NOMO-1 (cell line): ENCODE measurements at regions not wholly inside any gene's neighbourhood (a gene's known extent, or its start where the extent isn't known, plus 50 kb on each side); places are given as distances from the start of the nearest gene placed in this dataset.
A peak's percentile ranks its signal among the peaks of the same experiment; 100 is the strongest.

Experiments
- DNase-seq, 2 experiments: peaks; one replicate each; lab custom pipeline; 2025; ENCODE audit not compliant: unreplicated experiment in 2 of 2; lab: John Stamatoyannopoulos, UW

DNA sequence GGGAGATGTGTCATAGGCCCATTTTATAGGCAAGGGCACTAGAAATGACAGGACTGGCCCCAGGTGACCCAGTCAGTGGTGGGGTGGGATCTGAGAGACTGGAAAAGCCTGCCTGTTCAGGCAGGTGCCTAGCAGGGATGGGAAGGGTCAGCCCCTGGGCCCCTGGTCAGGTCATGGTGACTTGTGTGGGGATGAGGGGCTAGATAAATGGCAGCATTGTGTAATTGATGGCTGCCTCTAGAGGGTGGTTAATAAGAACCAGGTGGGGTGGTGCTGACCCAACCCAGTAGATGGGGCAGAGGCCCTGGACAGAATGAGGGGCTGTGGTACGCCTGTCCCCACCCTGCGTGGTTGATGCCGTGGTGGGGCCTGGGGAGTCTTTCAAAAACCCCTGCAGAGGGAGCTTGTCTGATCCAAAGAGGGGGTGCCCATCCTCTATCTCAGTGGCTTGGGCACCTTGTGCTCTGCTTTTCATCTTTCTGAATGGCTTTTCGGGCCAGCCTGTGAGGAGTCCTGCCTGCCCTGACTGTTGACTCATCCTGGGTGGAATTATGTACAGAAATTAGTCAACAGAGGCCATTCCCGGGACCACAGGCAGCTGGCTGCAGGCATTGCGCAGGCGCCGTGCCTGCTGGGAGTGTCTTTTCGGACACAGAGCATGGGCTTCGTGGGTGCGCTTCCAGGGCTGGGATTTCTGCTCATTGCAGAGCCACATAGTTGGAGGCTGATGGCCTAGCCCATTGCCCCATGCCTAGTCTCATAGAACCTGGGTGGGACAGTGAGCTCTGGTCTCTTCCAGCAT, 93.6 kb upstream of the PITX1 start:
- DNase-seq, result no peak

DNA sequence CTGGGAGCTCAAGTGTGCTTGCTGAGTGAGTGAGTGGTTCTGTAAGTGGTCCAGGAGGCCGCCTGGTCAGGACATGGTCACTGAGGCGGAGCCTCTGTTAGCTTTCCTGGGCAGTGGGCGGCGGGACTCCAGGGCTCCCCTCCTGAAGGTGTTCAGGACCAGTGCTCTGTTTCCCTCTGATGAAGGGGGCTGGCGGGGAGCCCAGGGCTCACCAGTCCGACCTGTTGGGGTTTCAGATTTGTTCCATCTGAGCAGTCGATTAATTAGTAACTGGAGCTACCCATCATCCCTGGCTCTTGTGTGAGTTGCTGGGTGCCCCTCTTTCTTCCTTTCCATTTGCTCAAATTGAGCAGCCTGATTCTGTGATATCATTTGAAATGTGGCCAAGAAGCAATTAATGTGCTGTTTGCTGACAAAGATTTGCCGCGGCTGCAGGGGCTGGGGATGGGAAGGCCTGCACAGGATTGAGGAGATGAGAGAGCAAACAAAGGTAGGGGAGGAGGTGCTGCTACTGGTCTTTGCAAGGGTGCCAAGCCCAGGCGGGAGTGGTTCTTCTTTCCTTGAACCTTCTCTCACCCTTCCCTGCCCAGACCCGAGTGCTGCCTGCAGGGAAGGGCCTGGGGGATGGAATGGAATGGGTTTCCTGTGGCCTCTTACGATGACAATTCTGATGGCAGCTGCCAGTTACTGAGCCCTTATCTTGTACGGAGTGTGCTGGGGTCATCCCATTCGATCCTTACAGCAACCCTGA, 92.8 kb upstream of the PITX1 start:
- DNase-seq, result no peak

DNA sequence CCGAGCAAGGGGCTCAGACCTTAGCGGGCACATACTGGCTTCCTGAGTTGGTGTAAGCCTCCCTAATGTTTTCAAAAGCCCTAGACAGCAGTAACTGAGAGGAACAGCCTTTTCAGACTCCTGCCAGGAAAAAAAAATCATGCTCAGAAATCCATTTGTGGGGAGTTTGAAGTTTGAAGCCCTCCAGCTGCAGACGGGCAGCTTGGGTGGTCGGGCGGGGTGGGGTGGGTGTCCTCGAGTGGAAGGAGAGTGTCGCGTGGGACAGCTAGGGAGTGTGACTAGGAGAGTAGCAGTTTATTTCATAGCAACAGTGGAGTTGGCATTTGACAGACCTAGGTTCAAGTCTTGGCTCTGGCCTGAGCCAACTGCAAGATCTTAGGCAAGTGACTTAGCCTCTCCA, 90.7 kb upstream of the PITX1 start:
- DNase-seq, result no peak

DNA sequence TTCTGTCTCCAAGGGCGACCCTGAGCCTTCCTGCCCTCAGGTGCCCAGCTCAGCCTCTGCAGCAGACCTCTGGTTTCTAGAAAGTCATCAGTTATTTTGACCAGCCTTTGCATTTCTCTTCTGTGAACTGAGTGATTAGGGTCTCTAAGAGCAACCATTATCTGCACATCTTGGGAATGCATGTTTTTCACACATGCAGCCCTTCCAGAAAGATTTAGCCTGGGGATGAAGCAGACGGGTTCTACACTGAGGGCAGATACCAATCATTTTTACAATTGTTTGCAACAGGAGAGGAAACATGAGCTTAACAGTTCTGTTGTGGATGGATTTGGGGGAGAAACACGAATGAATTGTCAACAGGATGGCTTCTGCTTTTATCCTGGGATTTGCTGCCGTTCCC, 90.1 kb upstream of the PITX1 start:
- no peak for DNase-seq

DNA sequence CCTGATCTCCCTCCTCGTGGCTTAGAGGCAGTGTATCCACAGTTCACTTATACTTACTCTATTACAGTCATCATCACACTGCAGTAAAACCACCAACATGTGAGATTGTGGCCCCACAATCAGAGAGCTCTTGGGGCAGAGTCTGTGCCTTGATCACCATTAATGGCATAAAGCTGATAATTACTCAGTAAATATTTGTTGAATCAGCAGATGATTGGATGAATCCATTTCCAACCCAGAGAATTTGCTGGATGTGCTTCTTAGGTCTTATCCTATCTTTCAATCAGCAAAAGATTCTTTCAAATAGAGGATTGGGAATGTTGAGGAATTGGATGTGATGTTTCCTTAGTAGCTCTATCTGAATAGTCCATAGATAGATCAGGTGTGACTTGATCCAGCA, 88.8 kb upstream of the PITX1 start:
- no peak for DNase-seq

DNA sequence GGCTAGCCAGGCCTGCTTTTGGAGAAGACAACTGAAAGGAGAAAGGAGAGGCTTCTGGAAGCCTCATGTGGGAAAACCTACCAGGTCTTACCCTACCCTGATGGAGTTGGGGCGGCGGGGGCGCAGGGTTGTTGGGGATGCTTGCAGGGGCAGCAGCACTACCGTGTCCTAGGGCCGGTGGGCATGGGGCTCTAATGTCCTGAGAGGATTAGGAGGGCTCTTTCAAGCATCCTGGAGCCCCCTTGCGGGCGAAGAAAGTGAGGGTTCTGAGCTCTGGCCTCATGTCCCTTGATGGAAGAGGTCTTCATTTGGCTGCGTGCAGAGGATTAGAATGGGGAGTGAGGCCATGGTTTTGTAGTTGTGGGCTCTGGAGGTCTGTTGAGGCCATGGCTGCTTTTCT, 86.9 kb upstream of the PITX1 start:
- no peak for DNase-seq

DNA sequence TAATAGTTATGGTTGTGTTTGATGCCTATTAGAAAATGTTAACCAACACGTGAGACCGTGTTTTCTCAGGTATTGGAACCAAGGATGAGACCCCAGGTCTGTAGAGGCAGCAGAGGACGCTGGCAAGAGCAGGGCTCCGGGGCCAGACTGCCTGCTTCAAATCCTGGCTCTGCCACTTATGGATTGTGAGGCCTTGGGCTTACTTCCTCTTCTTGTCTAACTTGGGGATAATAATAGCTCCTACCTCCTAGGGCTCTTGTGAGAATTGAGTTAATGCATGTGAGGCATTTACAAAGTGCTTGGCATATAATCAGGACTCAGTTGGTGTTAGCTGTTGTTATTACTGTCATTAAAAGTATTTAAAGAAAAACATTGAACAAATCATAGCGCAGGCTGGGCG, 85.5 kb upstream of the PITX1 start:
- peak; percentile 14 to 51 for DNase-seq

DNA sequence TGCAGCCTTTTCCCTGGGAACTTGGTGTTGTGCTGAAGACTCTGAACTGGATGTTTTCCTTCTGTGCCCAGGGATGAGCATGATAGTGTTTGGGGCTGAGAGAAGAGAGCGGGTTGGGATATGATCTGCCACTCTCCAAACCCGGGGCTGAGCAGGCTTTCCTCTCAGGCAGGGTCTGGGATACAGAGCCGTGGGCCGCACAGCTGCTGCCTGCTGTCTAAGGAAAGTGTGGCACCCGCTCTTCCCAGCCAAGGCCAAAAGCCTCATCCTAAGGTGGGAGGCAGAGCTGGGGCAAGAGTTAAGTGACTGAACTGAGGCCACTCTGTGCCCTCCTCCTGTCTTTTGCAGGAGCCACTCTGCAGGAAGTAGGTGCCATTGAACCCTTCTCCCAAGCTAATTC, 83.6 kb upstream of the PITX1 start:
- no peak for DNase-seq

DNA sequence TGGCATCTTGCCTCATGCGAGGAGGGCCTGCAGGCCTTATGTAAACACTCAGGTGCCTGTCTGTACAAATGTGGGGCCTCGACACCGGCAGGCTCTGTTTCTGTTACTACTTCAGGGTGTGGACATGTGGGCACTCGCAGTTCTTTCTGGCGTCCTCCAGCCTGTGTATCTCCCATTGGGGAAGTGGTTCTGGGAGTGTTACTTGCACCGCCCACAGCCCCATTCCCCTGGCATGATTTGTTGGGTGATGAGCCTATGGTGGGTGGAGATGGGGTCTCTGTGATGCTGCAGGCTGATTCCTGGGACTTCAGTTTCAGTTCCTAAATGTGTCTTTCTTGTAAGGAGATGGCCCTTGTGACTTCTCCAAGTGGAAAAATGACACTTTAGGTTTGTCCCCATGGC, 82.1 kb upstream of the PITX1 start:
- DNase-seq, result peak in 1 of 2 experiments; percentile 5

DNA sequence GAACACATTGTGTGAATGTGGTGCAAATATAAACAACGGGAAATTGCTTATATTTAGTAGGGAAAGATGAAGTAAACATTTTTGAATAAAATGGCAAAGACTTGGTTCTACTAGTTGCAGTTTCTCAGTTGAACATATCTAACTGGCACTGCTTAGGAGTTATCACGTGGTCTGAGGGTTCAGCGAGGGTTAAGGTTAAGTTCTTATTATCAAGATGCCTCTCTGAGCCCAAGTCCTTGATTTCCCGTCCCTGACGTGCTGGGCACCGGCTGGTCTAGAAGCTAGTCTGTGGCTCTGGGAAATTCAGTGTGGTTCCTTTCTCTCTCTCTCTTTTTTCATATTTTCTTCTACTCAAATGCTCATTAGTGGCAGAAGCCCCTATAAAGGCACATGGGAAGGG, 81.6 kb upstream of the PITX1 start:
- no peak for DNase-seq

DNA sequence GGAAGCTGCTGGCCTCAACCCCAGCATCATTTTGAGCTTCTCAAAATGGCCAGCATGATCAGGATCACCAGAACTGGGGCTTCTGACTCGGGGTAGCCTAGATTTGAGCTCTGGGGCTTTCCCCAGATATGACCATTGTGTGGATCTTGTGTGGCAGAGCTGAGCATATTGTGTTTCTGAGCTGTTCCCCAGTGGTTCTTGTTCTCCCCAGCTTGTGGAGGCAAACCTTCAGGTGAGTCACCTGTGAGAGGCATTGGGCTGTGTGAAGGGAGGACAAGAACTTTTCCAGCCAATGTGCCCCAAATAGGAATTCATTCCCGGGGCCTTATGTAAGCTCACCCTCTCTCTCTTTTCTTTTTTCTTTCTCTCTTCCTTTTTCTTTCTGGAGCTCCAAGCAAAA, 80.7 kb upstream of the PITX1 start:
- DNase-seq, result no peak

DNA sequence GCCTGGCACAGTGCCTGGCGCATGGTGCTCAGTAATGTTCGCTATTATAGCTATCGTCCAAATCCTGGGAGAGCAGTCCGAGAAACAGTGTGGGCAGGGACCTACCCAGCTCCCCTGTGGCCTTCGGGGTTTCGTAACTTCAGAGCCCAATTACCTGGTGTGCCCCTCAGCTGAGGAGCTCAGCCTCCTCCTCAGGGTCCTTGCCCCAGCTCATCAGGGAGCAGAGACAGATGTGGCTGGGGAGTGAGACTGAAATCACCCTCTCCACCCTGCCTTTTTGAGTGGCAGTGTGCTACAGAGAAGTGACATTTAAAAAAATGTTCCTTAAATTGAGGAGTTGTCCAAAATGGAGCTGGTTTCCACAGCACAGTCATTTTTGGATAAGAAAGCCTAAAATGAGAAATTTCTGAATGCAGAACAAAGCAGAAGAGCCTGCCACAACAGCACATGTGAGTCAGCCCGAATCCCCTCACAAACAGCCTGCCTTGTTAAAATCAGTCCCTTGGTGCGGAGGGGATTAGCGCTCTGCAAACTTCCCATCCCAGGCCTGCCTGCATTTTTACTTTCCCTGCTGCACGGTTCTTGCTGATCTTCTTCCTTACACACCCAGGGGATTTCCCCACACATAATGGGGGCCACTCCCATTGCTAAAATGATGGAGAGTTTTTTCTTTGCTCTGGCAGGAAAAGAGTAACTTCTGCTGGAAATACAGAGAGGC, 78.1 kb upstream of the PITX1 start:
- DNase-seq, result no peak

DNA sequence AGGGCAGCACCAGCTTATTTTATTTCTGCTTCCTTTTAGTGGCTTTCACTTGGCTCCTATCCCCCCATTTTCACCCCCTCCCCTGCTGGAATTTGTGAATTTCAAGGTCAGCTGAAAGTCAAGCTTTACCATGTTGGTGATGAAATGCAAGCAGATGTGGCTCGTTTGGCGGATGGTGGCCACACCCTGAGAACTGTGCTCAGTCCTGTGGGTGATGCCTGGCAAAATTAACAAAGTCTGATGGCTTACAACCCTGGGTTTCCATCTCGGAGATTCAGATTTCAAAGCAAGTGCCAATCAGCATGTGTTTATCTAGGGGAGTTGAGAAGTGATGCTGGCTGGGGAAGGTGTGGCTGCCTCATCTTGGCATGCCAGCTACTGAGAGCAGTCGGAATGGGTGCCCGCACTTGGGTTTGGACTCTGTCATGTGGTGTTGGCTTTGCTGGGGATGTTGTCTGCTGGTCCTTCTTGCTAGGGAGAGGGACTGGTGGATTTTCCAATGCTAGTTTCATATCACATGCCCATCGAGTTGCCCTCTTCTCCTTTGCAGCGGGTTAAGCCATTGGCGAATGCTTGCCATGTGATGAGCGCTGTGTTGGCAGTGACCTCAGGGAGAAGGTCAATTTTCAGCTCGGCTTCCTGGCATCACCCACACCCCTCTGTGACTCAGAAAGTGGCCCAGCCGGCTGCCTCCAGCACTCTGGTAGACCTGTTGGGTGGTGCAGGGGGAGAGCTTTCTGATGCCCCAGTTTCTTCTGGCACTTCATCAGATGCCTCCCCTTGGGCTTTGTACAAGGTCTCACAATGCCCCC, 77.0 kb upstream of the PITX1 start:
- no peak for DNase-seq

DNA sequence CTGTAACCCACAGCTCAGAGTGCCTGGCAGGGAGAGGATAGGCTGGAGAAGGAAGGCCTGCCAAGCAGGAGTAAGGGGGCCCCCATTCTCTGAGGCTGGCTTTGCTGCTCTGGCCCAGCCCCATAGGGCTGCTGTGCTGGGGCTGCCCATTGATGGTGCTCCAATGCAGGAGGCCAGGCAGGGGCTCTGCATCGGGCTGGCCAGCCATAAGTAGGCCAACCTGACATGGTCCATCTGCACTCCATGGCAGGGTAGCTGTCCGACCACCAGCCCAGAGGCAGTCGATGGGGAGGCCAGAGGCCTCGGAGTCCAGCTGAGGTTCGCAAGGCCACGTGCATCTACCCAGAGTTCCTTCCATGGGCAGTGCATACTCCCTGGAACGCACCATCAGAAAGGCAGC, 75.0 kb upstream of the PITX1 start:
- DNase-seq, result no peak

DNA sequence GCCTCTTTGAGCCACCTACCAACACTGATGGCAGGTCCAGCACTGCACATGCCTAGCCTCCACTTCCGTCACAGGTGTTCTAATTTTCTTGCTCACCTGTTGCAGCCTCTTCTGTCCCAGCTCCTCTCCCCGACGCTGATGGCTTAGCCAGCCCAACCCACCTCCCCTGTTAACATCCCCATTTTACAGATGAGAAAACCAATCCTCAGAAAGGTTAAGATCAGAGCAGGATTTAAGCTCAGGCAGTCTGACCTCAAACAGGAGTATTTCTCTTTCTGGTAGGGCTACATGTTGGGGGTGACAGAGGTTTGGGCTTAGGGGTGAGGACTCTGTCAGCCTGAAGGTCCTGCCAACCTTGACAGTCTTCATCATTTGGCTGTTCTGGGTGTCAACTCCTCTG, 74.5 kb upstream of the PITX1 start:
- DNase-seq, result no peak

DNA sequence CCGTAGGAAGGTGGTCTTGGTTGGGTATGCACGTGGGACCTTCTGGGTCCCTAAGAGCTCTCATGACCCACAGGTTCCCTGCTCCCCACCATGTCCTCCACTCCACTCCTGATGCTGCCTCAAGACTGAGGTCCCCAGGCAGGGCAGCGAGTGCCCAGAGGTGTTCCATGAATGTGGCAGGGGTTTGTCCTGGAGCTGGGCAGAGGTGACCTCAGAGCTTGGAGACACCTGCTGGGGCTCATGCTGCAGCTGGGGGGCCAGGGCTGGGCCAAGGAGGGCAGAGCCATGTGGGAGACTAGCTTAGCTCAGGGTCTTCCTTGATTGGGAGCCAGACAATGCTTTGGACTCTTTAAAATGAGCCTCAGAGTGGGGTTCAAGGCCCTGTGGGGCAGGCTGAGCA, 74.0 kb upstream of the PITX1 start:
- no peak for DNase-seq

DNA sequence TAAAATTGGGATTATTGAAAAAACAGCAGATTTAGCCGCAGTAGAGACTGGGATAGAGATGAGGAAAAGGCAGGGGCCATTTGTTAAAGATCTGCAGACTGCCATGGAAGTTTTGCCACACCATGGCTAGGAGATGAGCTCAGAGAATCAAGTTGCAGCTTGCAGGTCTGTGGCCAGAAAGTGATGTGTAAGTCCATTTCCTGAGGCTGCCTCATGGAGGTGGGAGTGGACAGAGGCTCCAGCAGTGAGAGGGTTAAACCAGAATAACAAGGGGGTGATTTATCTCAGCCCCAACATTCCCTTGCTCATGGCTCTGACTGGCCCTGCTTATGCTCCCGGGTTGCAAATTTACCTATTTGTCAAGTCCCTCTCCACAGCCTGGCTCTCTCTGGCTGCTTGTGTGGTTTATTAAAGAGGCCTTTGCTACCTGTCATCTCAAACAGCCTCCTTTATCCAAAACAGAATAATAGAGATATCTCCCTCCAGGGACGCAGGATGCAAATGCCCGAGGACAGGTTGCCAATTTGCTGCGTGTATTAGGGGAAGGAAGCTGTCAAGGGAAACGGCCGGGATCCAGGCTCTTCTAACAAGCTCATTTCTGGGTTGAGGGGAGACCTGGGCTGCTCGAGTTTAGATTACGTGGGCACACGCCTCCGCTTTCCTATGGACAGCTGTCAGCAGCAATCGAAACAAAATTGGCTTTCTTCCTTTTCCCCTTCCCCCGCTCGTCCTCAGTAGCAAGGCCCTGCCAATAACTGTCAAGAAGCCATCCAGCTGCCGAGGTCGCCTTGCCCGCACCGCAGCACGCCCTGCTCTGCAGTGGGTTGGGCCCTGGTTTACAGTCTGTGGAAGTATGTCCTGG, 72.8 kb upstream of the PITX1 start:
- no peak for DNase-seq

DNA sequence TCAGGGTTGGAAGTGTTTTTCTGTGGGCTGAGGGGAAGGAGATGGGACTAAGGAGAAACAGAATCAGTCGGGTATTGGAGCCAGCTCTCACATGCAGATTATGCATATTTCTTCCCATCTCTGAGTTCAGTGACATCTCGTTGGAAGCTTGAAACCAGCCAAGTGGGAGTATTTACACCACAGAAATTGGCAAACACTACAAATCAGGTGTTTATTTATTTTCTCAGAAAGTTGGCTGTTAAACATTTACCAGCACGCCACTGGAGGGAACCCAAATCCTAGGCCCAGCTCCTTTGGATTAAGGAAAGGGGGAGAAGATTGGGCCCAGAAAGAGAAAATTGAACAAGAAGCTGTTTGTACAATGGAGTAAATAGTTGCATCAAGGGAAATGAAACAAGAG, 72.1 kb upstream of the PITX1 start:
- no peak for DNase-seq

DNA sequence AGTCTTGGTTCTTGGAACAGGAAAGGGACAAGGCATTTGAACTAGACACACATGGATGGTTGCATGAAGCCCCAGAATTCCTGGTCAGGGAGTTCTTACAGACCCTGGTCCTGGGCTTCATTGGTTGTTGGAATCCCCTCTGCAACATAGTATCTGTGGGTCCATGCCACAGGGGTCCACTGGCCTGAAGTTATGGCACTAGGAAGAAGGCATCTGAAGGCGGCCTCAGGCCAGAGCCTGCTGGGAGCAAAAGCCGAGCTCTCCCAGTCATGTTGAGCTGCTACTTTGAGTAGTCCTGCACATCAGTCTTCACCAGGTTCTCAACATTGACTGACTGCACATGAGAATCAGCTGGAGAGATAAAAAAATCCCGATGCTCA, 71.1 kb upstream of the PITX1 start:
- DNase-seq, result no peak

DNA sequence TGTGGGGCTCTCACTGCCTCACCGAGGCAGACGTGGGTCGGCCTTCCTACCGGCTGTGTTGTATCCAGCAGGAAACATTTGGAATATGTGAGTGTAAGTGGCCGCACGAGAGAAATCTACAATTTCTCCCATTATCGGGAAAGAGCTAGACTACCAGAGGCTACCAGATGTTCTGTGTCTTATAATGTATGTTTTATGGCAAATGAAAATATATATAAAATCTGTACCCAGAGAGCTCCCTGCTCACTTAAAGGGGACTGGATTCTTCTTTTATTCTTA, 69.5 kb upstream of the PITX1 start:
- no peak for DNase-seq
